Peyer's patch (tissue), 4 donors: ENCODE measurements at regions not wholly inside any gene's neighbourhood (a gene's known extent, or its start where the extent isn't known, plus 50 kb on each side); places are given as distances from the start of the nearest gene placed in this dataset.

Experiments
- CTCF ChIP-seq, 6 experiments: fragments of 450-650 bp in 4 of 6; fragments of 200-600 bp in 2 of 6; sonication (generic) in 1 of 6; IDR thresholded peaks; one replicate each; pipeline ENCODE4 v1.5.1; 2017 to 2019; ENCODE audit warnings: antibody characterized with exemption in 6 of 6, mild to moderate bottlenecking in 3 of 6, moderate library complexity in 1 of 6
- POLR2A ChIP-seq, 2 donors: fragments of 450-650 bp; IDR thresholded peaks; one replicate each; pipeline ENCODE4 v1.5.1; 2017; ENCODE audit warnings: antibody characterized with exemption in 2 of 2, mild to moderate bottlenecking in 2 of 2, moderate library complexity in 2 of 2

GRCh38 chr14:71472356-71473340 is 459.6 kb upstream of the RGS6 start:
- TF ChIP-seq CTCF (IDR thresholded peaks at IDR 0.05) (no peak), POLR2A (IDR thresholded peaks at IDR 0.05) (no peak)
